Fibroblast of lung (primary cell): ENCODE measurements at regions not wholly inside any gene's neighbourhood (a gene's known extent, or its start where the extent isn't known, plus 50 kb on each side); places are given as distances from the start of the nearest gene placed in this dataset.

Experiments used
- DNase-seq, 2 donors: peaks; one replicate each; pipeline versions ENCODE4 v3.0.0 to v3.0.0-alpha.2; 2010; ENCODE audit warnings: low read depth in 2 of 2
- H2AFZ ChIP-seq: 2 replicates; pipeline ENCODE4 v1.5.1; 2012; ENCODE audit warnings: low read length, control low read depth, inconsistent platforms
- H3K27ac ChIP-seq: 2 replicates; pipeline ENCODE4 v1.5.1; 2011; ENCODE audit warnings: low read length, control low read depth; ENCODE audit not compliant: insufficient read depth
- H3K27me3 ChIP-seq: 2 replicates; pipeline ENCODE4 v1.5.1; 2011; ENCODE audit warnings: mild to moderate bottlenecking, low read length; ENCODE audit not compliant: control insufficient read depth, insufficient read depth
- H3K36me3 ChIP-seq: 2 replicates; pipeline ENCODE4 v1.5.1; 2011; ENCODE audit warnings: low read length; ENCODE audit not compliant: control insufficient read depth, insufficient read depth
- H3K4me1 ChIP-seq: 2 replicates; pipeline ENCODE4 v1.5.1; 2011; ENCODE audit warnings: low read length; ENCODE audit not compliant: control insufficient read depth, insufficient read depth; ENCODE audit errors: extremely low read depth
- H3K4me2 ChIP-seq: 2 replicates; pipeline ENCODE4 v1.5.1; 2011; ENCODE audit warnings: low read length, control low read depth; ENCODE audit not compliant: insufficient read depth; ENCODE audit errors: extremely low read depth
- H3K4me3 ChIP-seq, 4 experiments: fragments of 200-600 bp in 1 of 4; sonication (generic) in 1 of 4; replicated peaks in 1 of 4; 2 replicates each; pipeline ENCODE4 v1.5.1; 2011 to 2016; ENCODE audit warnings: low read length in 4 of 4, low read depth in 3 of 4, mild to moderate bottlenecking in 3 of 4, control low read depth in 2 of 4, inconsistent platforms in 1 of 4, mixed read lengths in 1 of 4; ENCODE audit not compliant: insufficient read depth in 1 of 4; ENCODE audit errors: control extremely low read depth in 1 of 4
- H3K79me2 ChIP-seq: 2 replicates; pipeline ENCODE4 v1.5.1; 2012; ENCODE audit warnings: mild to moderate bottlenecking, low read length, inconsistent platforms; ENCODE audit not compliant: control insufficient read depth, insufficient read depth
- H3K9ac ChIP-seq: 2 replicates; pipeline ENCODE4 v1.5.1; 2011; ENCODE audit warnings: mild to moderate bottlenecking, low read length, control low read depth; ENCODE audit not compliant: insufficient read depth
- H3K9me3 ChIP-seq: 2 replicates; pipeline ENCODE4 v1.5.1; 2012; ENCODE audit warnings: low read depth, low read length; ENCODE audit not compliant: control insufficient read depth, insufficient read depth
- H4K20me1 ChIP-seq: 2 replicates; pipeline ENCODE4 v1.5.1; 2011; ENCODE audit warnings: low read length; ENCODE audit not compliant: control insufficient read depth, insufficient read depth; ENCODE audit errors: extremely low read depth
- CTCF ChIP-seq, 2 donors: IDR thresholded peaks in 1 of 2; conservative IDR thresholded peaks in 1 of 2; 1 replicate in 1 of 2; 2 replicates in 1 of 2; pipeline ENCODE4 v1.5.1; 2011 to 2012; ENCODE audit warnings: low read length in 2 of 2, control low read depth in 1 of 2, inconsistent platforms in 1 of 2, low read depth in 1 of 2, mild to moderate bottlenecking in 1 of 2
- EZH2 ChIP-seq: IDR thresholded peaks from 2 replicates; pipeline ENCODE4 v1.5.1; 2012; ENCODE audit warnings: low read length, control low read depth, mild to moderate bottlenecking; ENCODE audit errors: missing control alignments

DNA sequence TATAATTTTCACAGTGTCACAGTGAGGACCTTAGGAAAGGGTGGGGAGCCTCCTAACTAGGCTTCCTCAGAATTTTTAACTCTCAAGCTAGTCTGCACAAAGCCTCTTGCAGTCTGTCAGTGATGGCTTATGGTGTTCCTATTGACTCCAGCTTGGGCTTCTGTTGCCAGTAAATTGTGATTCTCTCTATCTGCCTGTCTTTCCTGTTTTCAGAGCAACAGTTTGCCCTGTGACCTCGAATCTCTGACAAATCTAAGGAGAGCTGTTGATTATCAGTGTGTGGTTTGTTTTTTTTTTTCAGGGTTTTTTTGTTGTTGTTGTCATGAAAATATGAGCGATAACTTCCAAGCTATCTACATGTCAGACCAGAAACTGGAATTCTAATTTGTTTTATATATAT, 423.2 kb upstream of the B3GALT2 start:
- Histone ChIP-seq H3K36me3 (no peaks in the 10 kb centered on the region), H3K9ac (no peak overlapping the region), H2AFZ (no peak overlapping the region), H3K4me3 (no peak overlapping the region), H4K20me1 (no peaks in the 10 kb centered on the region), H3K27ac (no peak overlapping the region), H3K4me2 (no peak overlapping the region), H3K4me1 (no peaks in the 10 kb centered on the region), H3K79me2 (no peaks in the 10 kb centered on the region), H3K27me3 (no peaks in the 10 kb centered on the region), H3K9me3 (no peaks in the 10 kb centered on the region)
- no peak for TF ChIP-seq CTCF (conservative IDR thresholded peaks at IDR 0.05 in 1 of 2, IDR thresholded peaks at IDR 0.05 in 1 of 2; ENCODE audit: low read depth in 1 of 2, low read length in 2 of 2)
- TF ChIP-seq EZH2: no peak
- no peak for DNase-seq

- no peaks in the 10 kb centered on the region for H4K20me1 ChIP-seq
- H3K27me3 ChIP-seq: no peaks in the 10 kb centered on the region
- H3K27ac ChIP-seq: no peak overlapping the region
- H3K4me1 ChIP-seq: no peaks in the 10 kb centered on the region
- no peak overlapping the region for H3K4me3 ChIP-seq
- H3K79me2 ChIP-seq: no peaks in the 10 kb centered on the region
- TF ChIP-seq EZH2: no peak
- TF ChIP-seq CTCF (conservative IDR thresholded peaks at IDR 0.05 in 1 of 2, IDR thresholded peaks at IDR 0.05 in 1 of 2; ENCODE audit: low read depth in 1 of 2, low read length in 2 of 2): no peak
- DNase-seq: no peak
- no peak overlapping the region for H2AFZ ChIP-seq
- no peaks in the 10 kb centered on the region for H3K9me3 ChIP-seq
- H3K9ac ChIP-seq: no peak overlapping the region
- H3K4me2 ChIP-seq: no peak overlapping the region
- no peaks in the 10 kb centered on the region for H3K36me3 ChIP-seq
These were observed 421.4 kb upstream of the B3GALT2 start for GRCh38 chr1:193607787-193608186.

DNA sequence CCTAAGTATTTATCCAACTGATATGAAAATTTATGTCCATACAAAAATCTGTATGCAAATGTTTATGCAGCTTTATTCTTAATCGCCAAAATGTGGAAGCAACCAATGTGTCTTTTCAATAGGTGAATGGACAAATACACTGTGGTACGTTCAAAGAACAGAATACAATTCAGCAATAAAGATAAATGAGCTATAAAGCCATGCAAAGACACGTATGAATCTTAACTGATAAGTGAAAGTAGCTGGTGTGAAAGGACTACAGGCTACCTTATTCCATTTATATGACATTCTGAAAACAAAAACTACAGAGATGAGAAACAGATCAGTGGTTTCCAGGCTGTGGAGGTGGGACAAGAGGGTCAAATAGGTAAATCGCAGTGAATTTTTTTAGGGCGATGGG, 419.6 kb upstream of the B3GALT2 start:
- no peaks in the 10 kb centered on the region for H4K20me1 ChIP-seq
- H3K79me2 ChIP-seq: no peaks in the 10 kb centered on the region
- H3K36me3 ChIP-seq: no peaks in the 10 kb centered on the region
- no peak overlapping the region for H3K4me2 ChIP-seq
- no peaks in the 10 kb centered on the region for H3K4me1 ChIP-seq
- no peak overlapping the region for H3K27ac ChIP-seq
- no peaks in the 10 kb centered on the region for H3K9me3 ChIP-seq
- H3K27me3 ChIP-seq: no peaks in the 10 kb centered on the region
- no peak for DNase-seq
- H2AFZ ChIP-seq: no peak overlapping the region
- H3K9ac ChIP-seq: no peak overlapping the region
- no peak for TF ChIP-seq EZH2
- TF ChIP-seq CTCF (conservative IDR thresholded peaks at IDR 0.05 in 1 of 2, IDR thresholded peaks at IDR 0.05 in 1 of 2; ENCODE audit: low read depth in 1 of 2, low read length in 2 of 2): no peak
- H3K4me3 ChIP-seq: no peak overlapping the region
